Pancreas (tissue), 10 donors: ENCODE measurements at regions not wholly inside any gene's neighbourhood (a gene's known extent, or its start where the extent isn't known, plus 50 kb on each side); places are given as distances from the start of the nearest gene placed in this dataset.

Source experiments
- ATAC-seq, 4 donors: fragments of 200-7000 bp; cut with Tn5 transposase; one replicate each; pipeline versions ENCODE4 v1.8.0 to v1.9.1; 2020; ENCODE audit warnings: mild to moderate bottlenecking in 4 of 4, moderate library complexity in 4 of 4
- DNase-seq, 6 donors: peaks; one replicate each; pipeline ENCODE4 v3.0.0-alpha.2; 2020
- FAIRE-seq: peaks from 2 replicates; lab custom pipeline; 2012; peaks lifted over from hg19 to GRCh38; lab: Jason Lieb, UNC
- H3K27ac ChIP-seq, 4 donors: fragments of 200-600 bp; sonication (generic); 1 replicate in 3 of 4; 2 replicates in 1 of 4; pipeline versions ENCODE4 v1.5.0 to v1.8.0; 2020
- H3K27me3 ChIP-seq, 4 donors: fragments of 200-600 bp; one replicate each; pipeline ENCODE4 v1.8.0; 2021
- H3K36me3 ChIP-seq, 3 donors: fragments of 200-600 bp; sonication (generic) in 1 of 3; one replicate each; pipeline versions ENCODE4 v1.5.0 to v1.8.0; 2020 to 2021
- H3K4me1 ChIP-seq, 3 donors: fragments of 200-600 bp; one replicate each; pipeline ENCODE4 v1.8.0; 2021
- H3K4me3 ChIP-seq, 4 donors: fragments of 200-600 bp; sonication (generic) in 2 of 4; one replicate each; pipeline versions ENCODE4 v1.5.0 to v1.8.0; 2020 to 2021
- H3K9me3 ChIP-seq, 4 donors: fragments of 200-600 bp; one replicate each; pipeline ENCODE4 v1.8.0; 2021
- CTCF ChIP-seq, 4 donors: fragments of 200-600 bp; sonication (generic) in 3 of 4; IDR thresholded peaks; one replicate each; pipeline versions ENCODE4 v1.5.0 to v1.8.0; 2021; ENCODE audit warnings: antibody characterized with exemption in 4 of 4
- WGBS, 2 donors: extraction: QIAGEN DNeasy Blood & Tissue Kit; methylation state at CpG; one replicate each; pipeline ENCODE4 v1.1.7; 2013; 5-methylcytosine and 5-hydroxymethylcytosine counted together
- intact Hi-C, 3 donors: fragments of 100-400 bp; cut with DNase I; formaldehyde crosslinking; loops; one replicate each; pipeline versions ENCODE4 v1.11.1 to v1.14.2; 2022
- donor health status: healthy with polysubstance abuse.
- donor health status: DM: no; HTN: no; CAD: no; lungs with moderate emphysema.
- donor health status: DM: no; HTN: no; CAD: no.
- donor health status: control.
- donor health status: control.
- donor health status: Bipolar disorder and iron deficiency.
- donor health status: DM: yes; HTN: yes; CAD: no.
- donor health status: DM: no; HTN: no; CAD: no.
- donor health status: DM: no; HTN: no; CAD: no.
- donor health status: DM: yes; HTN: yes; CAD: no.

- intact Hi-C loops: no loop called here
- no peak for FAIRE-seq
- no peak for ATAC-seq
- Histone ChIP-seq H3K4me3 (no peak overlapping the region), H3K27ac (no peak overlapping the region), H3K27me3 (no peaks in the 10 kb centered on the region), H3K4me1 (no peaks in the 10 kb centered on the region), H3K9me3 (no peaks in the 10 kb centered on the region), H3K36me3 (no peaks in the 10 kb centered on the region)
- 62 to 85% methylated on average over 1 of the region's 1 CpG for WGBS, 2 donors
- DNase-seq: no peak
- TF ChIP-seq CTCF (IDR thresholded peaks at IDR 0.05): no peak
These were observed 452.2 kb downstream of the LTN1 start for GRCh38 chr21:28540514-28540913.

- no peak overlapping the region for H3K27ac ChIP-seq
- no peak for TF ChIP-seq CTCF (IDR thresholded peaks at IDR 0.05)
- no peak for DNase-seq
- no peak for FAIRE-seq
- no peaks in the 10 kb centered on the region for H3K9me3 ChIP-seq
- no peak for ATAC-seq
- no peaks in the 10 kb centered on the region for H3K27me3 ChIP-seq
- no peak overlapping the region for H3K4me3 ChIP-seq
- no peaks in the 10 kb centered on the region for H3K4me1 ChIP-seq
- H3K36me3 ChIP-seq: no peaks in the 10 kb centered on the region
- intact Hi-C loops: no loop called here
These were observed 453.1 kb downstream of the LTN1 start for GRCh38 chr21:28539623-28539988.

- DNase-seq (no peak), ATAC-seq (no peak), FAIRE-seq (no peak)
- no peak for TF ChIP-seq CTCF (IDR thresholded peaks at IDR 0.05)
- H3K36me3 ChIP-seq: no peaks in the 10 kb centered on the region
- H3K9me3 ChIP-seq: no peaks in the 10 kb centered on the region
- 70 to 74% methylated on average over 3 of the region's 3 CpGs for WGBS, 2 donors
- no peaks in the 10 kb centered on the region for H3K27me3 ChIP-seq
- intact Hi-C loops: no loop called here
- no peaks in the 10 kb centered on the region for H3K4me1 ChIP-seq
- H3K4me3 ChIP-seq: no peak overlapping the region
- H3K27ac ChIP-seq: no peak overlapping the region
These were observed 453.6 kb downstream of the LTN1 start for GRCh38 chr21:28538987-28539622.

GRCh38 chr21:28537371-28538079, 455.2 kb downstream of the LTN1 start:
- H3K9me3 ChIP-seq: no peaks in the 10 kb centered on the region
- H3K27me3 ChIP-seq: no peaks in the 10 kb centered on the region
- 31 to 55% methylated on average over 4 of the region's 4 CpGs for WGBS, 2 donors
- no peaks in the 10 kb centered on the region for H3K36me3 ChIP-seq
- H3K27ac ChIP-seq: no peak overlapping the region
- H3K4me1 ChIP-seq: no peaks in the 10 kb centered on the region
- TF ChIP-seq CTCF (IDR thresholded peaks at IDR 0.05): no peak
- DNase-seq: no peak
- ATAC-seq: no peak
- intact Hi-C loops: no loop called here
- no peak overlapping the region for H3K4me3 ChIP-seq
- FAIRE-seq: no peak

- Histone ChIP-seq H3K36me3 (no peaks in the 10 kb centered on the region), H3K4me3 (no peak overlapping the region), H3K4me1 (no peaks in the 10 kb centered on the region), H3K27ac (no peak overlapping the region), H3K27me3 (no peaks in the 10 kb centered on the region), H3K9me3 (no peaks in the 10 kb centered on the region)
- no peak for FAIRE-seq
- DNase-seq: no peak
- intact Hi-C loops: no loop called here
- TF ChIP-seq CTCF (IDR thresholded peaks at IDR 0.05): no peak
- no peak for ATAC-seq
These were observed 460.2 kb downstream of the LTN1 start for GRCh38 chr21:28532446-28532845.
